ENCODE measurements at regions not wholly inside any gene's neighbourhood (a gene's known extent, or its start where the extent isn't known, plus 50 kb on each side); places are given as distances from the start of the nearest gene placed in this dataset.

DNA sequence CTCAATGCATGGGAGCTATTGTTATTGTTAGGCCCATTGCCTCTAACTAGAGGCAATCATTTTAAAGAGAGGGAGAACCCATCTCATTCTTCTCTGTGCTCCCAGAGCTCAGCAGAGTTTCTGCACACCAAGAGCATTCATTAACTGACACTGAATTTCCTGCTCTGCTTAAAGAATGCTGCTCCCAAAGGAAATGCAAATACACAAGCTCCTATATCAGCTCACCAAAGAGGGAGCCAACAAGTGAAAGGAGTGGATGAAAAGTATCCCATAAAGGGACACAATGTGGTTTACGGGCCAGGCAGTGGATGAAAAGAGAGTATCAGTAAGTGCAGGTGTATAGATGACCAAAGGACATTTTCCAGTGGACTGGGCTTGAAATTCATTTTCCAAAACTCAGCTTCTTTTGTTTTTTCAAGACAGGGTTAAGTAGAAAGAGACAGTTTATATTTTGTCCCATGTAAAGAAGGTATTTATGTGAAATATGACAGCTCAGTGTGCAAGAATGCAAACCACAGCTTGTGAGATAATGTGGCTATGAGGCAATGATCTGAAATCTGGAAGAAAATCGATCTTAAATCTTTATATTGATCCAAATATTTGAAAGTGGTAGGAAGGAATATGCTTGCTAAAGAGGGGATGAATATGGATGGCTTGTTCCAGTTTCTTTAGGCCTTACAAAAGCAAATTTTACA is 207.7 kb upstream of the CAMK1G start:
- H3K4me1 ChIP-seq: no peaks in the 10 kb centered on the region
- 57 to 73% methylated on average over 2 of the region's 2 CpGs for WGBS, 2 donors (ENCODE audit: low coverage in 1 of 2)
- no peak overlapping the region for H3K27ac ChIP-seq
- no peaks in the 10 kb centered on the region for H3K36me3 ChIP-seq
- no peak for TF ChIP-seq POLR2A (IDR thresholded peaks at IDR 0.05)
- TF ChIP-seq POLR2AphosphoS5 (IDR thresholded peaks at IDR 0.05): no peak
- no peak for TF ChIP-seq EP300 (IDR thresholded peaks at IDR 0.05)
- no peak for TF ChIP-seq CTCF (IDR thresholded peaks at IDR 0.05)
- H3K27me3 ChIP-seq: peaks cover 5% of the 10 kb centered on the region
- no peak overlapping the region for H3K4me3 ChIP-seq
- no peak for ATAC-seq
- H3K9me3 ChIP-seq: no peaks in the 10 kb centered on the region

DNA sequence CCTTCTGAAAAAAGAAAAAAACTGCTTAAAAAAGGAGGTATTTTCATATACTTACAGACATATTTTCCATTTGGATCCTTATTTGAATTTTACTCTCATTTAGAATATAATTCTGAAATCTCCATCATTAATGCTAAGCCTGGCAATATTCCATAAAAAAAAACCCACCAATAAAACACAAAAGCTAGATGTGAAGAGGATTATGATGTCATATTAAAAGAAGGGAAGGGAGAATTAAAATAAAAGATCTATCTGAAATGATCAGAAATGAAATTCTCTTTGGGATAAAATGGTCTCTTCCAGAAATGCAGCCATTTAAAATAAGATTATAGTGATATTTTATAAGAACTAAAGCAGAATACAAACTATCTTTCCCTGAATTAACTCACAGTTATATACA is 206.7 kb upstream of the CAMK1G start:
- TF ChIP-seq POLR2A (IDR thresholded peaks at IDR 0.05) (no peak), POLR2AphosphoS5 (IDR thresholded peaks at IDR 0.05) (no peak), CTCF (IDR thresholded peaks at IDR 0.05) (no peak), EP300 (IDR thresholded peaks at IDR 0.05) (no peak)
- Histone ChIP-seq H3K36me3 (no peaks in the 10 kb centered on the region), H3K27me3 (peaks cover 5% of the 10 kb centered on the region), H3K4me3 (no peak overlapping the region), H3K9me3 (no peaks in the 10 kb centered on the region), H3K4me1 (no peaks in the 10 kb centered on the region), H3K27ac (no peak overlapping the region)
- no peak for ATAC-seq

GRCh38 chr1:209377995-209378394 is 205.5 kb upstream of the CAMK1G start:
- H3K4me3 ChIP-seq: no peak overlapping the region
- H3K36me3 ChIP-seq: no peaks in the 10 kb centered on the region
- ATAC-seq: no peak
- no peak overlapping the region for H3K27ac ChIP-seq
- 59 to 88% methylated on average over 1 to 2 of the region's 2 CpGs for WGBS, 2 donors (ENCODE audit: low coverage in 1 of 2)
- H3K27me3 ChIP-seq: peaks cover 5% of the 10 kb centered on the region
- no peaks in the 10 kb centered on the region for H3K4me1 ChIP-seq
- no peak for TF ChIP-seq CTCF (IDR thresholded peaks at IDR 0.05)
- TF ChIP-seq POLR2A (IDR thresholded peaks at IDR 0.05): no peak
- no peak for TF ChIP-seq POLR2AphosphoS5 (IDR thresholded peaks at IDR 0.05)
- TF ChIP-seq EP300 (IDR thresholded peaks at IDR 0.05): no peak
- H3K9me3 ChIP-seq: no peaks in the 10 kb centered on the region

- no peak for ATAC-seq
- Histone ChIP-seq H3K27me3 (peaks cover 5% of the 10 kb centered on the region), H3K4me1 (no peaks in the 10 kb centered on the region), H3K4me3 (no peak overlapping the region), H3K36me3 (no peaks in the 10 kb centered on the region), H3K27ac (no peak overlapping the region), H3K9me3 (no peaks in the 10 kb centered on the region)
- WGBS, 2 donors (ENCODE audit: low coverage in 1 of 2): 83 to 100% methylated on average over 1 of the region's 1 CpG
- TF ChIP-seq CTCF (IDR thresholded peaks at IDR 0.05): no peak
- no peak for TF ChIP-seq POLR2A (IDR thresholded peaks at IDR 0.05)
- no peak for TF ChIP-seq POLR2AphosphoS5 (IDR thresholded peaks at IDR 0.05)
- TF ChIP-seq EP300 (IDR thresholded peaks at IDR 0.05): no peak
These were observed 204.2 kb upstream of the CAMK1G start for GRCh38 chr1:209379280-209379679.

DNA sequence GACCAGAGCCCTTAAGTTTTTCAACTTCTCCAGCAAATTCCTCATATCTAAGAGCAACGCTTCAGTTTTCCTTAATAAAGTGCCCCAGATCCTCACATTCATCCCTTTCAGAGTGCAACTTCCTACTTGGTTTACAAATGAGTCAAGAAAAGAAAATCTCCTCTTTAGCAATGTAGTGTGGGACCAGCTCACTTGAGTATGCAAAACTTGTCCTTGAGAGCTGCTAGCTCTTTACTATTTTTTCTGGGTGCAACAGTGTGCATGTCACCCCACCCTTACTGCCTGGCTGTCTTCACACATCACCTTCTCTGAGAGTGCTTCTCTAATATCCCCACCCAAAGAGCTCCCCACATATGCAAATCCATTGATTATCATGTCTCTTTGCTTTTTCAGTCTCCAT is 203.1 kb upstream of the CAMK1G start:
- 82 to 100% methylated on average over 1 of the region's 1 CpG for WGBS, 2 donors (ENCODE audit: low coverage in 1 of 2)
- Histone ChIP-seq H3K27me3 (peaks cover 5% of the 10 kb centered on the region), H3K4me1 (no peaks in the 10 kb centered on the region), H3K9me3 (no peaks in the 10 kb centered on the region), H3K36me3 (no peaks in the 10 kb centered on the region), H3K4me3 (no peak overlapping the region), H3K27ac (no peak overlapping the region)
- TF ChIP-seq POLR2A (IDR thresholded peaks at IDR 0.05) (no peak), POLR2AphosphoS5 (IDR thresholded peaks at IDR 0.05) (no peak), CTCF (IDR thresholded peaks at IDR 0.05) (no peak), EP300 (IDR thresholded peaks at IDR 0.05) (no peak)
- ATAC-seq: no peak
